Upper lobe of left lung (tissue), 4 donors: ENCODE measurements at regions not wholly inside any gene's neighbourhood (a gene's known extent, or its start where the extent isn't known, plus 50 kb on each side); places are given as distances from the start of the nearest gene placed in this dataset.

ENCODE experiments used
- CTCF ChIP-seq, 6 experiments: fragments of 450-650 bp in 4 of 6; fragments of 200-600 bp in 2 of 6; sonication (generic) in 2 of 6; IDR thresholded peaks; one replicate each; pipeline ENCODE4 v1.5.1; 2016 to 2019; ENCODE audit warnings: antibody characterized with exemption in 6 of 6
- POLR2AphosphoS5 ChIP-seq, 2 donors: sonication (generic); formaldehyde crosslinking; IDR thresholded peaks; one replicate each; pipeline ENCODE4 v1.5.1; 2017; ENCODE audit warnings: antibody characterized with exemption in 2 of 2

GRCh38 chr6:44642870-44643522 lies 255.5 kb downstream of the CDC5L start:
- TF ChIP-seq CTCF (IDR thresholded peaks at IDR 0.05) (no peak), POLR2AphosphoS5 (IDR thresholded peaks at IDR 0.05) (no peak)
